Glutamatergic neuron (in vitro differentiated cells): ENCODE measurements at regions not wholly inside any gene's neighbourhood (a gene's known extent, or its start where the extent isn't known, plus 50 kb on each side); places are given as distances from the start of the nearest gene placed in this dataset.

Experiments used
- DNase-seq: peaks from one replicate; pipeline ENCODE4 v3.0.0; 2022
- H3K27ac Mint-ChIP-seq: one replicate; pipeline ENCODE4 v1.8.0; 2020; ENCODE audit warnings: mild to moderate bottlenecking, mixed read lengths, inconsistent platforms; ENCODE audit not compliant: unreplicated experiment
- H3K27me3 Mint-ChIP-seq: one replicate; pipeline ENCODE4 v1.8.0; 2020; ENCODE audit warnings: mild to moderate bottlenecking, moderate library complexity, mixed read lengths, inconsistent platforms; ENCODE audit not compliant: unreplicated experiment
- H3K36me3 Mint-ChIP-seq: one replicate; pipeline ENCODE4 v1.8.0; 2020; ENCODE audit warnings: mild to moderate bottlenecking, mixed read lengths, inconsistent platforms; ENCODE audit not compliant: unreplicated experiment
- H3K4me1 Mint-ChIP-seq: one replicate; pipeline ENCODE4 v1.8.0; 2020; ENCODE audit warnings: mild to moderate bottlenecking, low read depth, mixed read lengths, inconsistent platforms; ENCODE audit not compliant: unreplicated experiment
- H3K4me3 Mint-ChIP-seq: one replicate; pipeline ENCODE4 v1.8.0; 2020; ENCODE audit warnings: mild to moderate bottlenecking, mixed read lengths, inconsistent platforms; ENCODE audit not compliant: unreplicated experiment
- H3K9me3 Mint-ChIP-seq: one replicate; pipeline ENCODE4 v1.8.0; 2020; ENCODE audit warnings: mild to moderate bottlenecking, moderate library complexity, mixed read lengths, inconsistent platforms; ENCODE audit not compliant: unreplicated experiment
- CTCF ChIP-seq: fragments of 200-600 bp; sonication (generic); IDR thresholded peaks from one replicate; pipeline ENCODE4 v1.5.0; 2021; ENCODE audit not compliant: partially characterized antibody, unreplicated experiment

GRCh38 chr6:142633317-142633716 is 311.7 kb downstream of the HIVEP2 start:
- H3K27me3 Mint-ChIP-seq = no peaks in the 10 kb centered on the region
- no peaks in the 10 kb centered on the region for H3K36me3 Mint-ChIP-seq
- no peak for TF ChIP-seq CTCF
- H3K4me3 Mint-ChIP-seq = no peak overlapping the region
- H3K27ac Mint-ChIP-seq = no peak overlapping the region
- DNase-seq = no peak
- H3K9me3 Mint-ChIP-seq = no peaks in the 10 kb centered on the region
- H3K4me1 Mint-ChIP-seq = no peaks in the 10 kb centered on the region

GRCh38 chr6:142635130-142635529 is 309.8 kb downstream of the HIVEP2 start:
- Mint-ChIP-seq H3K36me3 (no peaks in the 10 kb centered on the region), H3K27ac (no peak overlapping the region), H3K9me3 (no peaks in the 10 kb centered on the region), H3K4me1 (no peaks in the 10 kb centered on the region), H3K27me3 (no peaks in the 10 kb centered on the region), H3K4me3 (no peak overlapping the region)
- DNase-seq = no peak
- TF ChIP-seq CTCF = no peak

GRCh38 chr6:142637624-142638351 is 307.2 kb downstream of the HIVEP2 start:
- H3K4me3 Mint-ChIP-seq = no peak overlapping the region
- no peaks in the 10 kb centered on the region for H3K27me3 Mint-ChIP-seq
- no peaks in the 10 kb centered on the region for H3K36me3 Mint-ChIP-seq
- no peaks in the 10 kb centered on the region for H3K9me3 Mint-ChIP-seq
- H3K4me1 Mint-ChIP-seq = no peaks in the 10 kb centered on the region
- no peak for DNase-seq
- no peak for TF ChIP-seq CTCF
- H3K27ac Mint-ChIP-seq = no peak overlapping the region

- no peak overlapping the region for H3K4me3 Mint-ChIP-seq
- no peaks in the 10 kb centered on the region for H3K27me3 Mint-ChIP-seq
- no peaks in the 10 kb centered on the region for H3K4me1 Mint-ChIP-seq
- TF ChIP-seq CTCF = no peak
- H3K36me3 Mint-ChIP-seq = no peaks in the 10 kb centered on the region
- no peak for DNase-seq
- no peaks in the 10 kb centered on the region for H3K9me3 Mint-ChIP-seq
- no peak overlapping the region for H3K27ac Mint-ChIP-seq
Measured at GRCh38 chr6:142642651-142643050, 302.3 kb downstream of the HIVEP2 start.

GRCh38 chr6:142644866-142645265 is 300.1 kb downstream of the HIVEP2 start:
- Mint-ChIP-seq H3K9me3 (no peaks in the 10 kb centered on the region), H3K27ac (no peak overlapping the region), H3K4me1 (no peaks in the 10 kb centered on the region), H3K27me3 (no peaks in the 10 kb centered on the region), H3K4me3 (no peak overlapping the region), H3K36me3 (no peaks in the 10 kb centered on the region)
- no peak for TF ChIP-seq CTCF
- no peak for DNase-seq
